Transverse colon (tissue), 4 donors: ENCODE measurements at regions not wholly inside any gene's neighbourhood (a gene's known extent, or its start where the extent isn't known, plus 50 kb on each side); places are given as distances from the start of the nearest gene placed in this dataset.

ENCODE experiments used
- DNase-seq: peaks from one replicate; pipeline ENCODE4 v3.0.0-alpha.2; 2019
- H3K27ac ChIP-seq, 4 donors: fragments of 200-600 bp; sonication (generic); 2 replicates each; pipeline ENCODE4 v1.5.1; 2016 to 2018; ENCODE audit warnings: inconsistent platforms in 4 of 4
- H3K27me3 ChIP-seq: fragments of 200-600 bp; sonication (generic); 2 replicates; pipeline ENCODE4 v1.5.1; 2017; ENCODE audit warnings: inconsistent platforms
- H3K36me3 ChIP-seq, 4 donors: fragments of 200-600 bp; sonication (generic); 2 replicates each; pipeline ENCODE4 v1.5.1; 2017 to 2019; ENCODE audit warnings: inconsistent platforms in 4 of 4
- H3K4me1 ChIP-seq, 4 donors: fragments of 200-600 bp; sonication (generic); 2 replicates each; pipeline ENCODE4 v1.5.1; 2017 to 2020; ENCODE audit warnings: inconsistent platforms in 4 of 4
- H3K4me3 ChIP-seq, 4 donors: fragments of 200-600 bp; sonication (generic); 1 replicate in 1 of 4; 2 replicates in 3 of 4; pipeline versions ENCODE4 v1.5.1 to v1.6.1; 2017 to 2019; ENCODE audit warnings: inconsistent platforms in 4 of 4
- H3K9me3 ChIP-seq, 2 donors: fragments of 200-600 bp; sonication (generic); 2 replicates each; pipeline ENCODE4 v1.5.1; 2017 to 2019; ENCODE audit warnings: inconsistent platforms in 2 of 2
- EP300 ChIP-seq: sonication (generic); formaldehyde crosslinking; IDR thresholded peaks from one replicate; pipeline ENCODE4 v1.6.1; 2017; ENCODE audit warnings: antibody characterized with exemption, low read depth
- POLR2A ChIP-seq: fragments of 450-650 bp; IDR thresholded peaks from one replicate; pipeline ENCODE4 v1.6.1; 2016; ENCODE audit warnings: antibody characterized with exemption, mild to moderate bottlenecking, moderate library complexity
- POLR2AphosphoS5 ChIP-seq, 3 donors: sonication (generic); formaldehyde crosslinking; IDR thresholded peaks; one replicate each; pipeline ENCODE4 v1.6.1; 2016; ENCODE audit warnings: antibody characterized with exemption in 3 of 3
- WGBS, 2 donors: methylation state at CpG; one replicate each; pipeline ENCODE4 v1.1.5; 2018; ENCODE audit warnings: low coverage in 1 of 2; 5-methylcytosine and 5-hydroxymethylcytosine counted together
- in situ Hi-C, 4 donors: fragments of 200-750 bp; cut with MboI; loops; one replicate each; pipeline versions ENCODE4 v1.15.0 to v1.15.1; 2017; ENCODE audit warnings: low sequenced_read_pairs in 3 of 4, low pct_ligation_motif_present in 1 of 4, low pct_unique_long_range_greater_than_20kb in 1 of 4
- intact Hi-C: fragments of 100-400 bp; cut with DNase I; formaldehyde crosslinking; loops from one replicate; pipeline ENCODE4 v1.15.1; 2023; ENCODE audit warnings: low total_unique reads
- TF ChIP-seq, protein P1 (sequence below), 5 experiments: fragments of 200-600 bp in 3 of 5; fragments of 450-650 bp in 2 of 5; sonication (generic) in 3 of 5; IDR thresholded peaks; 1 replicate in 2 of 5; 2 replicates in 3 of 5; pipeline ENCODE4 v1.5.1; 2016 to 2017; ENCODE audit warnings: antibody characterized with exemption in 5 of 5, inconsistent platforms in 3 of 5, mild to moderate bottlenecking in 2 of 5, moderate library complexity in 1 of 5

GRCh38 chr6:33892581-33893346 is 89.0 kb upstream of the MLN start:
- TF ChIP-seq, protein P1, sequence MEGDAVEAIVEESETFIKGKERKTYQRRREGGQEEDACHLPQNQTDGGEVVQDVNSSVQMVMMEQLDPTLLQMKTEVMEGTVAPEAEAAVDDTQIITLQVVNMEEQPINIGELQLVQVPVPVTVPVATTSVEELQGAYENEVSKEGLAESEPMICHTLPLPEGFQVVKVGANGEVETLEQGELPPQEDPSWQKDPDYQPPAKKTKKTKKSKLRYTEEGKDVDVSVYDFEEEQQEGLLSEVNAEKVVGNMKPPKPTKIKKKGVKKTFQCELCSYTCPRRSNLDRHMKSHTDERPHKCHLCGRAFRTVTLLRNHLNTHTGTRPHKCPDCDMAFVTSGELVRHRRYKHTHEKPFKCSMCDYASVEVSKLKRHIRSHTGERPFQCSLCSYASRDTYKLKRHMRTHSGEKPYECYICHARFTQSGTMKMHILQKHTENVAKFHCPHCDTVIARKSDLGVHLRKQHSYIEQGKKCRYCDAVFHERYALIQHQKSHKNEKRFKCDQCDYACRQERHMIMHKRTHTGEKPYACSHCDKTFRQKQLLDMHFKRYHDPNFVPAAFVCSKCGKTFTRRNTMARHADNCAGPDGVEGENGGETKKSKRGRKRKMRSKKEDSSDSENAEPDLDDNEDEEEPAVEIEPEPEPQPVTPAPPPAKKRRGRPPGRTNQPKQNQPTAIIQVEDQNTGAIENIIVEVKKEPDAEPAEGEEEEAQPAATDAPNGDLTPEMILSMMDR (IDR thresholded peaks at IDR 0.05): no peak
- no peak for TF ChIP-seq POLR2AphosphoS5 (IDR thresholded peaks at IDR 0.05)
- no peak for TF ChIP-seq POLR2A
- no peak for TF ChIP-seq EP300
- H3K4me3 ChIP-seq: no peak overlapping the region
- H3K4me1 ChIP-seq: peaks cover 0 to 7% (median 5%) of the 10 kb centered on the region in 4 donors
- intact Hi-C loops: no loop called here
- 95% methylated on average over 31 of the region's 47 CpGs; no CpG with 5 or more reads in 1 of the 2 donors for WGBS, 2 donors
- H3K27me3 ChIP-seq: no peaks in the 10 kb centered on the region
- in situ Hi-C loops: no loop called here
- no peak for DNase-seq
- no peaks in the 10 kb centered on the region for H3K9me3 ChIP-seq
- H3K36me3 ChIP-seq: no peaks in the 10 kb centered on the region
- no peak overlapping the region for H3K27ac ChIP-seq

- WGBS, 2 donors: 76 to 89% methylated on average over 7 to 9 of the region's 9 CpGs
- H3K27ac ChIP-seq: no peak overlapping the region
- H3K9me3 ChIP-seq: no peaks in the 10 kb centered on the region
- TF ChIP-seq EP300: no peak
- no peak for TF ChIP-seq POLR2A
- intact Hi-C loops (no loop called here), in situ Hi-C loops (no loop called here)
- H3K27me3 ChIP-seq: no peaks in the 10 kb centered on the region
- no peak overlapping the region for H3K4me3 ChIP-seq
- DNase-seq: no peak
- H3K36me3 ChIP-seq: no peaks in the 10 kb centered on the region
- H3K4me1 ChIP-seq: peaks cover 14 to 33% (median 25%) of the 10 kb centered on the region in 4 donors
These were observed 84.9 kb upstream of the MLN start for GRCh38 chr6:33888664-33889200.

- H3K4me3 ChIP-seq: no peak overlapping the region
- H3K36me3 ChIP-seq: no peaks in the 10 kb centered on the region
- DNase-seq: no peak
- no peak overlapping the region for H3K27ac ChIP-seq
- intact Hi-C loops (no loop called here), in situ Hi-C loops (no loop called here)
- TF ChIP-seq EP300 (no peak), POLR2A (no peak), POLR2AphosphoS5 (IDR thresholded peaks at IDR 0.05) (no peak)
- TF ChIP-seq, protein P1 (IDR thresholded peaks at IDR 0.05): no peak
- no peaks in the 10 kb centered on the region for H3K27me3 ChIP-seq
- H3K9me3 ChIP-seq: no peaks in the 10 kb centered on the region
- peaks cover 14 to 33% (median 25%) of the 10 kb centered on the region in 4 donors for H3K4me1 ChIP-seq
- 88 to 91% methylated on average over 1 to 10 of the region's 10 CpGs for WGBS, 2 donors
These were observed 84.4 kb upstream of the MLN start for GRCh38 chr6:33888183-33888582.

- in situ Hi-C loops (no loop called here), intact Hi-C loops (no loop called here)
- peak; percentile 58 for DNase-seq
- Histone ChIP-seq H3K9me3 (no peaks in the 10 kb centered on the region), H3K4me3 (peak overlapping the region in 1 of 4 donors; percentile 11), H3K36me3 (no peaks in the 10 kb centered on the region), H3K4me1 (peaks cover 14 to 40% (median 25%) of the 10 kb centered on the region in 4 donors), H3K27ac (peak overlapping the region; percentile 72 to 84 (median 82)), H3K27me3 (no peaks in the 10 kb centered on the region)
- TF ChIP-seq POLR2A (peak; percentile 56), POLR2AphosphoS5 (IDR thresholded peaks at IDR 0.05) (peak; percentile 81 to 94 (median 94)), EP300 (peak; percentile 29)
- TF ChIP-seq, protein P1 (IDR thresholded peaks at IDR 0.05): no peak
- 25 to 40% methylated on average over 1 to 11 of the region's 11 CpGs for WGBS, 2 donors
These were observed 82.9 kb upstream of the MLN start for GRCh38 chr6:33886673-33887144.
